Hematopoietic multipotent progenitor cell treated with erythropoietin and hydrocortisone succinate and interleukin-3 and kit ligand, for 17 days (in vitro differentiated cells): ENCODE measurements at regions not wholly inside any gene's neighbourhood (a gene's known extent, or its start where the extent isn't known, plus 50 kb on each side); places are given as distances from the start of the nearest gene placed in this dataset.
"Not testable (repeated sequence)": the region's sequence is repeated elsewhere in the genome, so short reads cannot be mapped to it uniquely, and the experiment has no call there.

Experiments
- DNase-seq: peaks from one replicate; pipeline ENCODE4 v3.0.0-alpha.2; 2015; ENCODE audit warnings: low spot score

DNA sequence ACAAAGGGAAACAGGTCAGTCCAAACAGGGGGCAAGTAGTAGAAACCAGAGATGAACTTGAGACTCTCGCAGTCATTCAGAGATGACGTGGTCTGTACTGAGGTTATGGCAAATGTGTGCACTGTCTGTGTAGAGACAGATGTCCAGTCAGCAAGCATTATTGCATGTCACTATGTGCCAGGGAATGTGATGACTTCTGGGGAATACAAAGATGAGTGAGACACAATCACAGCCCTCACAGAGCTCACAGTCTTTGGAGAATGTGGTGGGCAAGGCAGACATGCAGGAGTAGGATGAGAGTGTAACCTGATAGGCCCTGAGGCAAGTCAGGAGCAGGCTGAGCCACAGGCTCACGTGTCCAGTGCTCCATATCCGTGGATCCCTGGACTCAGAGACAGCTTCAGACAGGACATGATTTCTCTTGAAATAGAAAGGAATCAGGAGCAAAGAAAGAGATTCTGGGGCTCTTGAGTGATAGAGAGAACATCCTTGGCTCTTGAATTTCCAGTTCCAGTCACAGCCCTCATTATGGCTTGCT, 550.7 kb downstream of the ETS1 start:
- no peak for DNase-seq

DNA sequence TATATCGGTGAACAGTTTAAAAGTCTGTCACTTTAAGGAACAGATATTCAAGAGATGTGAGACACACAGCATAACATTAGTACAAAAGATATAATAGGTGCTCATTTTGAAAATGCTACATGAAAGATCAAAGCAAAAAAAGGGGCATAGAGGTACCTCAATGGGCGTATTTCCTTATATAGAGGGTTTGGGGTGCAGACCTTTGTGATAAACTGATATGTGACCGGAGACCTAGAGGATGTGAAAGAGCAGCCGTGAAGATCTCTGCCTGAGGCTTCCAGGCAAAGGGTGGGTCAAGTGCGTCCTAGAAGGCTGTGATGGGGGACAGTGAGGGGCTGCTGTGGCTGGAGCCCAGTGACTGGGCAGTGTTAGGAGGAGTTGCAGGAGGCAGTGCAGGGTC, 551.4 kb downstream of the ETS1 start:
- DNase-seq = no peak

DNA sequence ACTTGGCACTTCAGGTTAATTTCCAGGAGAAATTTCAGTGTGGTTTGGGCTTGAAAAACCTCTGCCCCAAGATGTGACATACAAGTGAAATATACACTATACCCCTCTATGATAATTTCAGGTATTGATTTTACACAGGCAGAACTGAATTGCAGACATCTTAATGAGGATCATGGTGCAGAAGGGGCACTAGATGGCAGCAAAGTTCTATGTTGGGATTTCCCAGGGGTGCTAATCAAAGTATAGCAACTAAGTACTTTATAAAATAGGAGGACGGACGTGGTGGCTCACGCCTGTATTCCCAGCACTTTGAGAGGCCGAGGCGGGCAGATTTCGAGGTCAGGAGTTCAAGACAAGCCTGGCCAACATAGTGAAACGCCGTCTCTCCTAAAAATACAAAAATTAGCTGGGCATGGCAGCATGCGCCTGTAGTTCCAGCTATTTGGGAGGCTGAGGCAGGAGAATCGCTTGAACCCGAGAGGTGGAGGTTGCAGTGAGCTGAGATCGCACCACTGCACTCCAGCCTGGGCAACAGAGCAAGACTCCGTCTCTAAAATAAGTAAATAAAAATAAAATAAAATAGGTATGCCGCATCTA, 555.7 kb downstream of the ETS1 start:
- not testable (repeated sequence) for DNase-seq

DNA sequence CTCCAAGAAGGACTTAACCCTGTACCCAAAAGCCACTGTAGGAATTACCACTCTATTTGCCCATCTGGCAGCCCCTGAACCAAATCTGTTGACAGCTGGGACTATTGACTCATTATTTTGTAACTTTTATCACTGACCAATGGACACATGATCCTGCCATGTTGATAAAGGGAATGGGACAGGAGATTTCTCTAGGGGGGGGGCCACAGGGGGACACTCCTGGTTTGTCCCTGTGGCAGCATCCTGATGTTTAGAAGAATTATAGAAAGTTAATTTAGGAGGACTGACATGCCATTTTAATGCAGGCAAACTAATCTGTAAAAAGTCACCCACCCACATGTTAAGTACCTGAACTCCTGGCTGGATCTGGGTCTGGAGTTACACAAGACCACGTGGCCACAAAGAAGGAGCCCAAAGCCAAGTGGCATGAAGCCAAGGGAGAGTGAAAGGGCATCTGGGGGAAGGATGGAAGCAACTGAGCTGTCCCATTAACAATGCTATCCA, 558.1 kb downstream of the ETS1 start:
- no peak for DNase-seq

DNA sequence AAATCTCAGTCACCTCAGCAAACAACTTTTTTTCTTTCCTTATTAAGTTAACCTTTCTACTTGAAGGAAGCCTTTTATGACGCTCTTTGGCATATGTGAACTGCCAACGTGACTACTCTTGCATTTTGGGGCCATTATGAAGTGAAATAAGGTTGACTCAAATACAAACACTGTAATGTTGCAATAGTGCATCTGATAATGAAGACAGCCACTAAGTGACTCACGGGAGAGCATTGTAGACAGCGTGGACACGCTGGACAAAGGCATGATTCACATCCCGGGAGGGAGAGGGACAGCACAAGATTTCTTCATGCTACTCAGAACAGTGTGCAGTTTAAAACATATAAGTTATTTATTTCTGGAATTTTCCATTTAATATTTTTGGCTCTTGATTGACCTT, 560.8 kb downstream of the ETS1 start:
- DNase-seq = no peak

DNA sequence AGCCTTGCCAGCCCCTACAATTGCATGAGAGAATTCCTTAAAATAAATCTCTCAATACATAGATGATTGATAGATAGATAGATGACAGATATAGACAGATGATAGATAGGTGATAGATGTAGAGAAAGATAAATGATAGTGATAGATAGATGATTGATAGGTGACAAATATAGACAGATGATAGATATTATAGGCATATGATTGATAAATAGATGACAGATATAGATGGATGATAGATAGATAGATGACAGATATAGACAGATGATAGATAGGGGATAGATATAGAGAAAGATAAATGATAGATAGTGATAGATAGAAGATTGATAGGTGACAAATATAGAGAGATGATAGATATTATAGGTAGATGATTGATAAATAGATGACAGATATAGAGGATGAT, 564.6 kb downstream of the ETS1 start:
- DNase-seq = no peak

DNA sequence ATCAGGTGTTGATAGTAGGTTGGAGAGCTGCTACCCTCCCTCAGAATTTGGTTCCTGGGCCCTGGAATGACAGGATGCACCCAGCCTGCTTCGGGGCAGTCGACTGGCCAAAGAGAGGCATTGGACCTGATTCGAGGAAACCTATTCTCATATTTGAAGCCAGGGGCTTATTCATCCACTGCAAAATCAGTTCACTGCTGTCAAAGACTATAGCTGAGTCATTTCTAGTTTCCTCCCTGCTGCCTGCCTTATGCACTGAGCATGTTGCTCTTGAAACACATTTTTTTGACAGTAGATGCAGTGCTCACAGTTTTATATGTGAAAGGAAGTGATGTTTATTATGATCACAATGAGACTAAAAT, 565.4 kb downstream of the ETS1 start:
- no peak for DNase-seq

DNA sequence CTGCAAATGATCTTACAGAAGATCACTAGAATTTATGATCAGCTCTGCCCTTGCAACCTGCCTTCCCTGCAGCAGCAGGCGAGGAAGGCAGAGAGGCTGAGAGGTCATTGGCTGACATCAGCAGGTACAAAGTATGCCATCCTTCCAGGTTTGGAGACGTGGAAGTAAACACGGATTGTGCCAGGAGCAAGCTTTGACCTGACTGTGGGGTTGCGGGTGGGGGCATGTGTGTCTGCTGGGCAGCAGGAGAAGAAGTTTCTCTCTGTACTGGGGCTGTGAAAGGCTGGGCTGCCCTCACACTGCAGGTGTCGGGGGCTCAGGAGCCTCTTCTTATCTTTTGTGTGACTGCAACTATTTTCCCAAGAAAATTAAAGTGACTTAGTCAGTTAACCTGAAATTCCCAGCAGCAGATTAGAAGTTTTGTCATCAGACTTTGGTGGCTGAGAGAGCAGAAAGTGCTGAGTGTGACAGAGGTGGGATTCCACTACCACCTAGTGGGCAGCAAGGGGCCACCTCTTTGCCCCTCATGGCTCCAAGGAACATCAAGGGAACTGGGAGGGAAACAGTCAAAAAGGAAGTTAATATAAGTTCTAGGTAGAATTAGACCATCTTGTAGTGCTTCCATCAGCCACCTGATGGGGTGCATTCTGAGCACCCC, 565.9 kb downstream of the ETS1 start:
- no peak for DNase-seq

DNA sequence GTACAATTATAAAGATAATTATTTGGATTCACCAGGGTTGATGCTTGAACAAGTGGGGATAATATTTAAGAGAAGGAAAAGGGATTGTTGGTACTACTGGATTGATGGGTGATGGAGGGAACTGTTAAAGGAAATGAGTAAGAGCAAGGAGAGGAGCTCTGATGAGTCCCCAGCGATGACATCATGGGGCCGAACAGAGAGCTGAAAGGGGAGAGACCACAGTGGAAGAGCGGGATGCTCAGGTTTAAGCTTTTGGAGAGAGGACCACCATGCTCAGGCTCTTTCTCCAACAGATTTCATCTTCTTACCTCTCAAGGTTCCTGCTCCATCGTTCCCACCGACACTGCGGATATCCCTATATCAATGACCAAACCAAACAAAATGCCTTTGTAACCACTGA, 568.7 kb downstream of the ETS1 start:
- no peak for DNase-seq

DNA sequence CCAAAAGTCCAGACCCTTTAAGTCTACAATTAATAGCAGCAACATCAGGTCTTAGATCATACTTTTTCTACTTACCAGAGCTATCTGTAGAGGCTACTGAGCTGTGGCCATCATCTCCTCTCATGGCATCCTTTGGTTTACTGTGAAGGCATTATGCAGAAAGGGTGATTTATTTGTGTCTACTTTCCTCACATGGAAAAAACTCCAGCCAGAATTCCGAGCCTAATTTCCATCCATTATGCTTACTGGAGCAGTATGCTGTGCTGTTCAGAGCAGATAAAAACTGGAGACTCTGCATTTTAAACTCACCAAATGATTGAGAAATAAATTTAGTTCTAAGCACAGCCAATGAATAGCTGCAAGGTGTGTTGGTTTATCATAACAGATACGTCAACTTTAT, 581.8 kb downstream of the ETS1 start:
- DNase-seq = no peak

DNA sequence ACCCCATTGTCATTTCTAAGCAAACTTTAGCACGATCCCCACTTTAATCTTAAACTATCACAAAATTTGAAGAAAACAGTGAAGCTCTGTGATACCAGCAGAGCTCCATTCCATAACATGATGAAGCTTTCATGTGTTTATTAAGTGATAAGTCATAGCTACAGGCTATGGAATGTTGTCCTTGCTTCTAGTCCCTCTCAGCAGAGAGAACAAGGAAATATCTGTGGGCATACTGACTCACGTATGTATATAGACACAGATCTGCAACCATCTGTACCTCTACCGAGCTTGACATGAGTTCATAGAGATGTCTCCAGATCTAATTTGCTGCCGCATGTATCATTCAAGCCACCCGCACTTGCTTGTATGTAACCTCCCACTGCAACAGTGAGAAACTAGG, 588.9 kb downstream of the ETS1 start:
- DNase-seq = no peak

DNA sequence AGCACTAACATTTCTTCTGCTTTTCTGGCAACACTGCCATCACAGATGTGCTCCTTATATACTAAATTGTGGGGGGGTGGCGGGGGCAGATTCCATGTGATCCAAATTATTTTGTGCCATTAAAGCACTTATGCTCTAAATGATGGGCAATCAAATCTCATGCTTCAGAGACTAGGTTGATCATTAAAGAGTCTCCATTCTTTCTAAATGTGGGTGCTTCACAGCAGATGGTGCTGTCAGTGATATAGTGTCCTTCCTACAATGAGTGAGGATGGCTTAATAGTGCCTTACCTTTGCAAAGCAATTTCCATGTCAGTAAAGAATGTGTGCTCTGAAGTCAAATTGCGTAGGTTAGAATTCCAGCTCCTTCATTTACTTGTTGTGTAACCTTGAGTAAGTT, 589.8 kb downstream of the ETS1 start:
- DNase-seq = no peak

DNA sequence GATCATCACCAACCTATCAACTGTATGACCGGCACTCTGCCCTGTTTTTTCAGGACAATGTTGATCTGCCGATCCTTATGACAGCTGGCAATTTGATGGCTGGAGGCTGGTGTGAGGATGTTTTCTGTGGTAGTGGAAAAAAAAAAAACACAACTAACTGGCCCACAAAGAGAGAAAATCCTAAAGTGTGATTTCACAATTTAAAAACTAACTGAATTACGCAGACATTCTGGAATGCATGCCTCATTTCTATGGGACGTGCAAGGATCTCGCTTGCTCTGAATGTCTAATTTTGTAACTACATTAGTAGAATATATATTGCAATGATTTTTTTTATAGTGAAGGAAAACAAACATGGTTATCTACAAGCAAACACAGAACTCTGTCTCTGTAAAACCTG, 590.5 kb downstream of the ETS1 start:
- no peak for DNase-seq

DNA sequence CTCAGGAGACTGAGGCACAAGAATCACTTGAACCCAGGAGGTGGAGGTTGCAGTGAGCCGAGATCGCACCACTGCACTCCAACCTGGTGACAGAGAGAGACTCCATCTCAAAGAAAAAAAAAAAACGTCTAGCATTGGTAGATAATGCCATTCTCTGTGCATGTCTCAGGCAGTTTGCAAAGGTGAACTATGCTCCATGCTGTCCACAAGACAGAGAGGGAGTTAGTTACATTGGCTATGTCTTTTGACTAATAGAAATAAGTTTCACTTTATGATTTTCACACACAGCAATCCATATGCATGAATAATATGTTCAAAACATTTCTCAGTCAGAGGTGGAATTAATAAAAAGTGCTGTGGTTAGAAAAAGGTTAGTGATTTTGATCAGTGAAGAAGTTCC, 591.4 kb downstream of the ETS1 start:
- DNase-seq = no peak

DNA sequence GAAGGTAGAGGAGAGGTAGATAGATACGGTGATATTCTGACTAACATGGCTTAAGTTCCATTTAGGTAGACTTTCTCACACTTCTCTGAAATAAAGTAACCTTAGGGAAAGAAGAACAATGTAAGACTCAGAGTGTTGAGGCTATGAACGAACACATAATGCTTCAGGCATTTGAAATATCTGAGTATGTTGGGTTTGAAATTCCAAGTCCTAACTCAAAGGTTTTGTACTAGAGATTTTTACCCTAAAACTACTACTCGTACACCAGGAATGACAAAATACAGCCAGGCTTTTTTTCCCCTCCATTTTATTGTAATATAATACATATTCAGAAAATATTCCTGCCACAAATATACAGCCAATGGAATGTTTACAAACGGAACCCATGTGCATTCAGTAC, 592.6 kb downstream of the ETS1 start:
- DNase-seq = no peak

DNA sequence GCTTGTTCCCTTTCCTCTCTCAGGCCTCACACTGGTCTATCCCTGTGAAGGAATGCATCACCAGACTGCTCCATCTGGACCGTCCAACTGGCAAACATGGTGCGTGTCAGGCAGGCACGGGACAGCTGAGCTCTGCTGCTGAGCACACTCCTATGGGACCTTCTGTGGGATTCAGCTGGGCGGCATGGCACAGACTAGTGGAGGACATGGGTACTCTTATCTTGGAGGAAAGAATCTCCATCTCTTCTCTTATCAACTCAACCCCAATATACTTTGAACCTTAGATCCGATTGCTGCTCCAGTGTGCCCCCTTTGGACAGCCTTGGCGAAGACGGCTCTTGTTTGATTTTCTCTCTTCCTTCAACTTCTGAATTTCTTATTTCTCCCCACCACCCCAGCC, 593.6 kb downstream of the ETS1 start:
- DNase-seq = no peak

DNA sequence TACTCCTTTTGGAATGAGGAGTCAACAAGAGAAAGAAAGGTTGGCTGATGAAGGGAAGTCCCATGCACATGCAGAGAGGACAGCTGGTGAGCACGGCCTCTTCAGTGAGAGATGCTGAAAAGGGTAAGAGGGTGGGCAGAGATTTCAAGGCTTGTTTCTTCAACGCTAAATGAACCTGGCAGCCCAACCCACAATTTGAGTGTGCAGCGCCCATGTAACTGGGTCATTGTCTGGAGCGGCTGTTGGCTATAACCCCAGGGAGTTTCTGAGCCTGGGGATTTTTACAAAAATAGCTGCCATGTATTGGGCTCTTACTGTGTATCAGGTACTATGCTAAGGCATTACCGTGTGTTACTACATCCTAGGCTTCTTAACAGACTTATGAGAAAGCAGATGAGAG, 594.1 kb downstream of the ETS1 start:
- DNase-seq = no peak

DNA sequence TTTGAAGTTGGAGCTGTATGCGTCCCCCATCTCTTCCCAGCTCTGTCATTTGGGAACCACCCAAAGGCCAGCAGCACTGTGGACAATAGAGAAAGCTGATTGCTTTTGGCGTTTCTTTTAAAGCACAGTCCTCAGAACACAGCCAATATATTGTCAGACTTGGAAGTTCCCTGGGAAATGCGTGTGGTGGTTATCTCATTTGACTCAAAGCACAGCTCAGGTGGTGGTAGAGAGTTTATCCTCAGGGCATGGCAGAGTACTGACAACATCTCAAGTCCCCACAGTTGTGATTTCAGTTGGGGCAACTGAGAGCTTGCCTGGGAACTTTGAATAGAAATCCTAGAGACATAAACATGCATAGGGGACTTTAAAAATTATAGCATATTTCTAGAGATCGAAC, 601.3 kb downstream of the ETS1 start:
- no peak for DNase-seq

DNA sequence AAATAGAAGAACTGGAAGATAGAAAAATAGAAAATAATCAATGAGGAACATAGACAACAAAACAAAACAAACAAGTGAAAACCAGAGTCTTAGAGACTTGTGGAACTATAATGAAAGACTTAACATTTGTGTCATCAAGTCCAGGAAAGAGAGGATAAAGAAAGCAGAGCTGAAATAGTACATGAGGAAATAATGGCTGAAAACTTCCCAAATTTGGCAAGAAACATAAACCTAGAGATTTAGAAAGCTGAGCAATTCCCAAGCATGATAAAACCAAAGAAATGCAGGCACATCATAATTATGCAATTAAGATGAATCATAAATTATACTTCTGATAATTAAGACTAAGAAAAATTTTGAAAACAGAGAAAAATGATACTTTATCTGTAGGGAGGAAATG, 614.5 kb downstream of the ETS1 start:
- no peak for DNase-seq

DNA sequence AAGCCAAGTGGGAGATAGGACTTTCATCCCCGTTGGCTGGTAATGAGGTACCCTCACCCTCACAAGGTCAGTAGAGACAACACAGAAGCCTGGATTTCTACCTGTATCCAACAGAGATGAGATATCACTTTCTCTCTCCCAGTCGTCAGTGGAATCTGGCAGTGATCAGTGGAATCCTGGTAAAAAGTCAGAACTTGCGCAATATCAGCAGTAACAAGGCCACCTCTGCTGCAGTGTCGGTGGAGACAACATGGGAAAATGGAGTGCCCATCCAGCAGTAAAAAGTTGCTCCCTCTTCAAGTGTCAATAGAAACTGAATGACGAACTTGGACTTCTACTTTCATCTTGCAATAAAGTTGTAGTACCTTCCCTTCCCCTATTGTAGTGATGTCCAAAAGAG, 615.9 kb downstream of the ETS1 start:
- no peak for DNase-seq

DNA sequence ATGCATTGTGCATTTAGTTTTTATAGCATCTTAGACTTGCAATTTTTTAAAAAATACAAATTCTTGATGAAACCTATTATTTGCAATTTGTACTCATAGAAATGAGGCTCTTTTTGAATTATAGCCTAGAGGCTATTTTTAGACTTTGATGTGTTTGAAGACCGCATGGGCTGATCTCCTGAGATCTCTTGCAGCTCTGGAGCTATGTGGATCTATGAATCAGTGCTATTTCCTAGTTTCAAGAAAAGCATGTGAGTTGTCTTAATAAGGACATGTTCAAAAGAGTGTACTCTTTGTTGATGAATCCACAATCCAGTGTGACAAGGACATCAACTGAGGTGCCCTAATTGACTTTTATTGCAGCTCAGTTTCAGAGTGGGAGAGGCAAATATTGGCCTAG, 620.5 kb downstream of the ETS1 start:
- DNase-seq = no peak

DNA sequence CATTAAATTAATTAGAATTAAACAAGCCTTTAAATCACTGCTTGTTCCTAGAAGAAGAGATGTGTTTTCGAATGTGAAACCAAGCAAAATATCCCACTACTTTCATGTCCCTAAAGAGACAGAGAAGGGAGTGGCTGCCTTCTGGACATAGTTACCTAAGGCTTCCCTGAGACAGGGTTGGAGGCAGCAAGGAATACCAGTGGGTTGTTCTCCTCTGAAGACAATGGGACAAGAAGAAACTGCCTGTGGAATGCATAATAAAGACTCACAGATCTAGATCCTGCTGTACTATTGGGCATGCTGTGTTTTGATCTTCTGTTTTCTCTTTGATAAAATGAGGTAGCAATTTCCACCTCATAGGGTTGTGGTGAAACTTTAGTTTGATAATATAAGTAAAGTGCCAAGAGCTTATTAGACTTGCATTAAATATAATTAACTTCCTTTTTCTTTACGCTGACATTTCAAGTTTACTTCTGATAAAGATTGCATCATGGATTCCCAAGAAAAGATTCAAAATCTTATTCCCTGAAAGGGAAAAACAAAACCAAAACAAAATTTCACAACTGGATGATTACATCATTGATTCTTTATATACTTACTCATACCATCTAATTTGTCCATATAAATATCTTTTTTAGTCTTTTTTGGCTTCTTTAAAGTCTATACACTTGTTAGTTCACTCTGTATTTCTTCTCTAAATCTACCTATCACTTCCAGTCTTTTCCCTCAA, 621.3 kb downstream of the ETS1 start:
- DNase-seq = no peak

DNA sequence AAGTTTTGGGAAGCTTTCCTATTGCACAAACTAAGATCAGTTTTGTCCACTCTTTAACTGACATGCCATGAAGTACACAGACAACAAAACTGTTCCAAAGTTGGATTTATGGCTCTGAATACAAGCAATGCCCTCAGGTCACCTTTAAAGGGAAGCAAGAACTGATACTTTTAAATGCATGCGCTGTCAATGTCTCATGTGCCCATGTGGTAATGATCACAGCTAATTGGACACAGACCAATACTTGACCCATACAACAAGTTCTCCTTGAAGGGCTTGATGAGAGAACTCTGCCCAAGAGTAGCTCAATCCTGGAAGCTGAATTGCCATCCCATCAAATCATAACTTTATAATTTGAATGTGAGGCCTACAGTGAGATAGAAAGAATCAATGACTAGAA, 624.9 kb downstream of the ETS1 start:
- no peak for DNase-seq
